ENCODE measurements at regions not wholly inside any gene's neighbourhood (a gene's known extent, or its start where the extent isn't known, plus 50 kb on each side); places are given as distances from the start of the nearest gene placed in this dataset.

GRCh38 chr12:114974826-114975639 is 291.1 kb upstream of the TBX3 start:
- DNase-seq (no peak), ATAC-seq (no peak)
- Histone ChIP-seq H3K36me3 (replicated peaks in 1 of 2; ENCODE audit: insufficient read depth in 1 of 2, low read depth in 2 of 2) (no peaks in the 10 kb centered on the region), H3K4me1 (no peaks in the 10 kb centered on the region), H3K27ac (no peak overlapping the region), H3K9me3 (no peaks in the 10 kb centered on the region), H3K4me3 (no peak overlapping the region), H3K27me3 (no peaks in the 10 kb centered on the region)
- intact Hi-C loops (cut with DNase I), result no loop called here
- WGBS, 2 donors, result 54 to 63% methylated on average over 6 of the region's 6 CpGs
- TF ChIP-seq POLR2A (IDR thresholded peaks at IDR 0.05) (no peak), CTCF (IDR thresholded peaks at IDR 0.05) (no peak)

DNA sequence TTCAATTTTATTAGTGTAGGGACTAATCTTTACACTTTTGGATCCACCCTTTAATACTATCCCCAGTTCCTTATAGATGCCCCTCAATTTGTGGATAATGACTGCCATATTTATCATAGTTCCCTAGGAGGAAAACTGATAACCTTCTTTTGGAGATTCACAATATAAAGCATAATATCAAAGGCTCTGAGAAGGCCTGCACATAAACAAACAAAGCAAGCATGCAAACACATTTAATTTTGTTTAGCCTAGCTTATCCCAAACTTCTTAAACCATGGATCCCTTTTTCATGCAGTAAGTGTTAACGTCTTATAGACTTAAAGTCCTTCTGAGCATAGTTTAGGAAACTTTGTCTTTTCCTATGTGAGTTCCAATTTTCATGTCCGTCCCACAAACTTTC is 290.4 kb upstream of the TBX3 start:
- Histone ChIP-seq H3K4me1 (no peaks in the 10 kb centered on the region), H3K9me3 (no peaks in the 10 kb centered on the region), H3K36me3 (replicated peaks in 1 of 2; ENCODE audit: insufficient read depth in 1 of 2, low read depth in 2 of 2) (no peaks in the 10 kb centered on the region), H3K27ac (no peak overlapping the region), H3K27me3 (no peaks in the 10 kb centered on the region), H3K4me3 (no peak overlapping the region)
- ATAC-seq (no peak), DNase-seq (no peak)
- 46 to 52% methylated on average over 2 of the region's 2 CpGs for whole genome bisulfite sequencing, 2 donors
- intact Hi-C loops (cut with DNase I), result no loop called here
- TF ChIP-seq CTCF (IDR thresholded peaks at IDR 0.05) (no peak), POLR2A (IDR thresholded peaks at IDR 0.05) (no peak)

GRCh38 chr12:114968727-114969126 is 284.8 kb upstream of the TBX3 start:
- no peaks in the 10 kb centered on the region for H3K4me1 ChIP-seq
- no peak overlapping the region for H3K27ac ChIP-seq
- H3K9me3 ChIP-seq, result no peaks in the 10 kb centered on the region
- ATAC-seq (no peak), DNase-seq (no peak)
- TF ChIP-seq POLR2A (IDR thresholded peaks at IDR 0.05) (no peak), CTCF (IDR thresholded peaks at IDR 0.05) (no peak)
- H3K4me3 ChIP-seq, result no peak overlapping the region
- H3K36me3 ChIP-seq (replicated peaks in 1 of 2; ENCODE audit: insufficient read depth in 1 of 2, low read depth in 2 of 2), result no peaks in the 10 kb centered on the region
- H3K27me3 ChIP-seq, result no peaks in the 10 kb centered on the region
- intact Hi-C loops (cut with DNase I), result no loop called here
- WGBS, 2 donors, result 67 to 70% methylated on average over 4 of the region's 4 CpGs

GRCh38 chr12:114967151-114967550 is 283.2 kb upstream of the TBX3 start:
- no peaks in the 10 kb centered on the region for H3K36me3 ChIP-seq (replicated peaks in 1 of 2; ENCODE audit: insufficient read depth in 1 of 2, low read depth in 2 of 2)
- no peak overlapping the region for H3K27ac ChIP-seq
- intact Hi-C loops (cut with DNase I), result no loop called here
- H3K4me1 ChIP-seq, result no peaks in the 10 kb centered on the region
- ATAC-seq, result no peak
- no peaks in the 10 kb centered on the region for H3K27me3 ChIP-seq
- no peak overlapping the region for H3K4me3 ChIP-seq
- TF ChIP-seq POLR2A (IDR thresholded peaks at IDR 0.05), result no peak
- no peak for TF ChIP-seq CTCF (IDR thresholded peaks at IDR 0.05)
- DNase-seq, result no peak
- no peaks in the 10 kb centered on the region for H3K9me3 ChIP-seq
- WGBS, 2 donors, result 52 to 57% methylated on average over 5 of the region's 5 CpGs

- DNase-seq (no peak), ATAC-seq (no peak)
- no peak overlapping the region for H3K4me3 ChIP-seq
- 20 to 30% methylated on average over 2 of the region's 2 CpGs for WGBS, 2 donors
- H3K27ac ChIP-seq, result no peak overlapping the region
- TF ChIP-seq POLR2A (IDR thresholded peaks at IDR 0.05) (no peak), CTCF (IDR thresholded peaks at IDR 0.05) (no peak)
- no peaks in the 10 kb centered on the region for H3K4me1 ChIP-seq
- H3K27me3 ChIP-seq, result no peaks in the 10 kb centered on the region
- intact Hi-C loops (cut with DNase I), result no loop called here
- no peaks in the 10 kb centered on the region for H3K9me3 ChIP-seq
- H3K36me3 ChIP-seq (replicated peaks in 1 of 2; ENCODE audit: insufficient read depth in 1 of 2, low read depth in 2 of 2), result no peaks in the 10 kb centered on the region
Observed at GRCh38 chr12:114964841-114965240, 280.9 kb upstream of the TBX3 start.
